Epidermal melanocyte (primary cell): ENCODE measurements at regions not wholly inside any gene's neighbourhood (a gene's known extent, or its start where the extent isn't known, plus 50 kb on each side); places are given as distances from the start of the nearest gene placed in this dataset.
"Not testable (repeated sequence)": the region's sequence is repeated elsewhere in the genome, so short reads cannot be mapped to it uniquely, and the experiment has no call there.

Experiments used
- DNase-seq: peaks from one replicate; pipeline ENCODE4 v3.0.0; 2011; ENCODE audit warnings: low spot score; ENCODE audit not compliant: insufficient read length

- peak; percentile 43 for DNase-seq
Observed at GRCh38 chr3:150248116-150248887, 159.8 kb upstream of the TSC22D2 start.

- DNase-seq, result no peak
Observed at GRCh38 chr3:150247441-150247840, 160.7 kb upstream of the TSC22D2 start.

GRCh38 chr3:150243466-150243865, 164.6 kb upstream of the TSC22D2 start:
- DNase-seq, result no peak

- DNase-seq, result no peak
Observed at GRCh38 chr3:150242220-150242936, 165.7 kb upstream of the TSC22D2 start.

- no peak for DNase-seq
Observed at GRCh38 chr3:150240891-150241290, 167.2 kb upstream of the TSC22D2 start.

GRCh38 chr3:150239766-150240165, 168.3 kb upstream of the TSC22D2 start:
- DNase-seq, result no peak

GRCh38 chr3:150238995-150239619, 169.0 kb upstream of the TSC22D2 start:
- no peak for DNase-seq

GRCh38 chr3:150238048-150238802, 169.9 kb upstream of the TSC22D2 start:
- DNase-seq, result no peak

GRCh38 chr3:150237490-150237889, 170.6 kb upstream of the TSC22D2 start:
- no peak for DNase-seq

GRCh38 chr3:150236316-150237082, 171.6 kb upstream of the TSC22D2 start:
- no peak for DNase-seq

GRCh38 chr3:150235799-150236198, 172.3 kb upstream of the TSC22D2 start:
- peak; percentile 62 for DNase-seq

GRCh38 chr3:150232992-150233451, 175.1 kb upstream of the TSC22D2 start:
- DNase-seq, result no peak

- DNase-seq, result no peak
Observed at GRCh38 chr3:150230037-150230436, 178.1 kb upstream of the TSC22D2 start.

- DNase-seq, result not testable (repeated sequence)
Observed at GRCh38 chr3:150228626-150229025, 179.5 kb upstream of the TSC22D2 start.

- peak; percentile 42 for DNase-seq
Observed at GRCh38 chr3:150227839-150228238, 180.3 kb upstream of the TSC22D2 start.

GRCh38 chr3:150225986-150226385, 182.1 kb upstream of the TSC22D2 start:
- no peak for DNase-seq

GRCh38 chr3:150223558-150223957, 184.5 kb upstream of the TSC22D2 start:
- DNase-seq, result no peak

- no peak for DNase-seq
Observed at GRCh38 chr3:150222691-150223489, 185.2 kb upstream of the TSC22D2 start.

- no peak for DNase-seq
Observed at GRCh38 chr3:150221904-150222523, 186.1 kb upstream of the TSC22D2 start.
